AG04450 (cell line): ENCODE measurements at regions not wholly inside any gene's neighbourhood (a gene's known extent, or its start where the extent isn't known, plus 50 kb on each side); places are given as distances from the start of the nearest gene placed in this dataset.

Experiments used
- CTCF ChIA-PET: fragments of 300-600, 350-600 bp; formaldehyde crosslinking; extraction: SDS; loops from one replicate; lab custom pipeline; 2022; ENCODE audit warnings: antibody characterized with exemption, inconsistent platforms; lab: Charles Lee
- POLR2A ChIA-PET: fragments of 350-600 bp; formaldehyde crosslinking; extraction: SDS; loops from one replicate; lab custom pipeline; 2021; ENCODE audit warnings: antibody characterized with exemption, inconsistent platforms; lab: Yijun Ruan, JAX
- DNase-seq: peaks from one replicate; pipeline ENCODE4 v3.0.0-alpha.2; 2011; ENCODE audit warnings: low read depth, low spot score
- H3K27ac ChIP-seq: one replicate; pipeline ENCODE4 v1.5.1; 2012; ENCODE audit warnings: low read depth, low read length, control low read depth
- H3K27me3 ChIP-seq: one replicate; pipeline ENCODE4 v1.6.0; 2012; ENCODE audit warnings: low read length; ENCODE audit not compliant: control insufficient read depth, insufficient read depth
- H3K4me3 ChIP-seq: 2 replicates; pipeline ENCODE4 v1.5.1; 2011; ENCODE audit warnings: mild to moderate bottlenecking, low read depth, low read length, control low read depth
- H3K9me3 ChIP-seq: 2 replicates; pipeline ENCODE4 v1.5.1; 2012; ENCODE audit warnings: low read length; ENCODE audit not compliant: control insufficient read depth, insufficient read depth
- CTCF ChIP-seq: IDR thresholded peaks from 2 replicates; pipeline ENCODE4 v1.5.1; 2011; ENCODE audit warnings: low read depth, low read length, control low read depth, inconsistent platforms

- no peak overlapping the region for H3K4me3 ChIP-seq
- H3K27ac ChIP-seq: no peak overlapping the region
- TF ChIP-seq CTCF: no peak
- H3K27me3 ChIP-seq: no peaks in the 10 kb centered on the region
- ChIA-PET POLR2A (no interaction called here), CTCF (no interaction called here)
- H3K9me3 ChIP-seq: peaks cover 63% of the 10 kb centered on the region
- DNase-seq: no peak
Measured at GRCh38 chr2:524442-524841, 152.8 kb downstream of the TMEM18 start.

GRCh38 chr2:523698-524270 is 153.4 kb downstream of the TMEM18 start:
- ChIA-PET CTCF (no interaction called here), POLR2A (no interaction called here)
- Histone ChIP-seq H3K9me3 (peaks cover 66% of the 10 kb centered on the region), H3K27ac (no peak overlapping the region), H3K4me3 (no peak overlapping the region), H3K27me3 (no peaks in the 10 kb centered on the region)
- DNase-seq: no peak
- no peak for TF ChIP-seq CTCF

- POLR2A ChIA-PET: no interaction called here
- DNase-seq: no peak
- CTCF ChIA-PET: no interaction called here
- H3K27me3 ChIP-seq: no peaks in the 10 kb centered on the region
- no peak overlapping the region for H3K4me3 ChIP-seq
- TF ChIP-seq CTCF: no peak
- peaks cover 72% of the 10 kb centered on the region for H3K9me3 ChIP-seq
- no peak overlapping the region for H3K27ac ChIP-seq
Measured at GRCh38 chr2:522776-523175, 154.4 kb downstream of the TMEM18 start.

- no peaks in the 10 kb centered on the region for H3K27me3 ChIP-seq
- CTCF ChIA-PET: no interaction called here
Measured at GRCh38 chr2:521853-522530, 155.2 kb downstream of the TMEM18 start.

More at GRCh38 chr2:521853-522530, 155.2 kb downstream of the TMEM18 start:
- no peak for TF ChIP-seq CTCF
- no peak for DNase-seq
- POLR2A ChIA-PET: no interaction called here
- no peak overlapping the region for H3K4me3 ChIP-seq
- no peak overlapping the region for H3K27ac ChIP-seq
- peaks cover 65% of the 10 kb centered on the region for H3K9me3 ChIP-seq
